ENCODE measurements at regions not wholly inside any gene's neighbourhood (a gene's known extent, or its start where the extent isn't known, plus 50 kb on each side); places are given as distances from the start of the nearest gene placed in this dataset.

- H3K4me3 ChIP-seq (ENCODE audit: low read depth in 1 of 2, low read length in 2 of 2) = no peak overlapping the region
- H3K27ac ChIP-seq (ENCODE audit: low read depth, low read length) = no peak overlapping the region
- H3K36me3 ChIP-seq (ENCODE audit: control insufficient read depth in 1 of 2, insufficient read depth in 2 of 2, low read length in 2 of 2) = no peaks in the 10 kb centered on the region
- H3K27me3 ChIP-seq (ENCODE audit: control insufficient read depth in 1 of 2, insufficient read depth in 2 of 2, low read length in 2 of 2) = no peaks in the 10 kb centered on the region
- no peak overlapping the region for H3K9ac ChIP-seq (ENCODE audit: low read depth in 1 of 2, low read length in 2 of 2)
- no peaks in the 10 kb centered on the region for H3K4me1 ChIP-seq (ENCODE audit: control insufficient read depth in 1 of 2, insufficient read depth in 2 of 2, low read length in 2 of 2)
- no peaks in the 10 kb centered on the region for H3K9me3 ChIP-seq (ENCODE audit: control insufficient read depth in 1 of 2, low read length in 2 of 2)
These were observed 1308.0 kb downstream of the CDH11 start for GRCh38 chr16:63813862-63814261.

GRCh38 chr16:63808730-63809129 is 1313.1 kb downstream of the CDH11 start:
- H3K9me3 ChIP-seq (ENCODE audit: control insufficient read depth in 1 of 2, low read length in 2 of 2) = no peaks in the 10 kb centered on the region
- H3K27ac ChIP-seq (ENCODE audit: low read depth, low read length) = no peak overlapping the region
- no peak overlapping the region for H3K4me3 ChIP-seq (ENCODE audit: low read depth in 1 of 2, low read length in 2 of 2)
- no peaks in the 10 kb centered on the region for H3K27me3 ChIP-seq (ENCODE audit: control insufficient read depth in 1 of 2, insufficient read depth in 2 of 2, low read length in 2 of 2)
- H3K36me3 ChIP-seq (ENCODE audit: control insufficient read depth in 1 of 2, insufficient read depth in 2 of 2, low read length in 2 of 2) = no peaks in the 10 kb centered on the region
- no peaks in the 10 kb centered on the region for H3K4me1 ChIP-seq (ENCODE audit: control insufficient read depth in 1 of 2, insufficient read depth in 2 of 2, low read length in 2 of 2)
- no peak overlapping the region for H3K9ac ChIP-seq (ENCODE audit: low read depth in 1 of 2, low read length in 2 of 2)

GRCh38 chr16:63806794-63807506 is 1314.9 kb downstream of the CDH11 start:
- Histone ChIP-seq H3K27ac (ENCODE audit: low read depth, low read length) (no peak overlapping the region), H3K4me3 (ENCODE audit: low read depth in 1 of 2, low read length in 2 of 2) (no peak overlapping the region), H3K4me1 (ENCODE audit: control insufficient read depth in 1 of 2, insufficient read depth in 2 of 2, low read length in 2 of 2) (no peaks in the 10 kb centered on the region)

GRCh38 chr16:63804126-63804525 is 1317.7 kb downstream of the CDH11 start:
- Histone ChIP-seq H3K4me1 (ENCODE audit: control insufficient read depth in 1 of 2, insufficient read depth in 2 of 2, low read length in 2 of 2) (no peaks in the 10 kb centered on the region), H3K27me3 (ENCODE audit: control insufficient read depth in 1 of 2, insufficient read depth in 2 of 2, low read length in 2 of 2) (no peaks in the 10 kb centered on the region), H3K36me3 (ENCODE audit: control insufficient read depth in 1 of 2, insufficient read depth in 2 of 2, low read length in 2 of 2) (no peaks in the 10 kb centered on the region), H3K9ac (ENCODE audit: low read depth in 1 of 2, low read length in 2 of 2) (no peak overlapping the region), H3K4me3 (ENCODE audit: low read depth in 1 of 2, low read length in 2 of 2) (no peak overlapping the region), H3K27ac (ENCODE audit: low read depth, low read length) (no peak overlapping the region), H3K9me3 (ENCODE audit: control insufficient read depth in 1 of 2, low read length in 2 of 2) (no peaks in the 10 kb centered on the region)

More at GRCh38 chr16:63806794-63807506, 1314.9 kb downstream of the CDH11 start:
- Histone ChIP-seq H3K27me3 (ENCODE audit: control insufficient read depth in 1 of 2, insufficient read depth in 2 of 2, low read length in 2 of 2) (no peaks in the 10 kb centered on the region), H3K9me3 (ENCODE audit: control insufficient read depth in 1 of 2, low read length in 2 of 2) (no peaks in the 10 kb centered on the region), H3K9ac (ENCODE audit: low read depth in 1 of 2, low read length in 2 of 2) (no peak overlapping the region), H3K36me3 (ENCODE audit: control insufficient read depth in 1 of 2, insufficient read depth in 2 of 2, low read length in 2 of 2) (no peaks in the 10 kb centered on the region)

- Histone ChIP-seq H3K9me3 (ENCODE audit: control insufficient read depth in 1 of 2, low read length in 2 of 2) (peaks cover 4 to 8% of the 10 kb centered on the region in 2 donors), H3K4me1 (ENCODE audit: control insufficient read depth in 1 of 2, insufficient read depth in 2 of 2, low read length in 2 of 2) (no peaks in the 10 kb centered on the region), H3K36me3 (ENCODE audit: control insufficient read depth in 1 of 2, insufficient read depth in 2 of 2, low read length in 2 of 2) (no peaks in the 10 kb centered on the region), H3K9ac (ENCODE audit: low read depth in 1 of 2, low read length in 2 of 2) (no peak overlapping the region), H3K4me3 (ENCODE audit: low read depth in 1 of 2, low read length in 2 of 2) (no peak overlapping the region), H3K27ac (ENCODE audit: low read depth, low read length) (no peak overlapping the region), H3K27me3 (ENCODE audit: control insufficient read depth in 1 of 2, insufficient read depth in 2 of 2, low read length in 2 of 2) (no peaks in the 10 kb centered on the region)
These were observed 1332.3 kb downstream of the CDH11 start for GRCh38 chr16:63789603-63790002.

GRCh38 chr16:63787014-63787413 is 1334.8 kb downstream of the CDH11 start:
- Histone ChIP-seq H3K36me3 (ENCODE audit: control insufficient read depth in 1 of 2, insufficient read depth in 2 of 2, low read length in 2 of 2) (no peaks in the 10 kb centered on the region), H3K27ac (ENCODE audit: low read depth, low read length) (no peak overlapping the region), H3K4me3 (ENCODE audit: low read depth in 1 of 2, low read length in 2 of 2) (no peak overlapping the region), H3K9me3 (ENCODE audit: control insufficient read depth in 1 of 2, low read length in 2 of 2) (peaks cover 4 to 8% of the 10 kb centered on the region in 2 donors), H3K27me3 (ENCODE audit: control insufficient read depth in 1 of 2, insufficient read depth in 2 of 2, low read length in 2 of 2) (no peaks in the 10 kb centered on the region), H3K4me1 (ENCODE audit: control insufficient read depth in 1 of 2, insufficient read depth in 2 of 2, low read length in 2 of 2) (no peaks in the 10 kb centered on the region), H3K9ac (ENCODE audit: low read depth in 1 of 2, low read length in 2 of 2) (no peak overlapping the region)

GRCh38 chr16:63785170-63785569 is 1336.7 kb downstream of the CDH11 start:
- Histone ChIP-seq H3K27me3 (ENCODE audit: control insufficient read depth in 1 of 2, insufficient read depth in 2 of 2, low read length in 2 of 2) (no peaks in the 10 kb centered on the region), H3K4me3 (ENCODE audit: low read depth in 1 of 2, low read length in 2 of 2) (no peak overlapping the region), H3K27ac (ENCODE audit: low read depth, low read length) (no peak overlapping the region), H3K36me3 (ENCODE audit: control insufficient read depth in 1 of 2, insufficient read depth in 2 of 2, low read length in 2 of 2) (no peaks in the 10 kb centered on the region), H3K4me1 (ENCODE audit: control insufficient read depth in 1 of 2, insufficient read depth in 2 of 2, low read length in 2 of 2) (no peaks in the 10 kb centered on the region), H3K9ac (ENCODE audit: low read depth in 1 of 2, low read length in 2 of 2) (no peak overlapping the region), H3K9me3 (ENCODE audit: control insufficient read depth in 1 of 2, low read length in 2 of 2) (peaks cover 4 to 8% of the 10 kb centered on the region in 2 donors)

- Histone ChIP-seq H3K27ac (ENCODE audit: low read depth, low read length) (no peak overlapping the region), H3K9ac (ENCODE audit: low read depth in 1 of 2, low read length in 2 of 2) (no peak overlapping the region), H3K36me3 (ENCODE audit: control insufficient read depth in 1 of 2, insufficient read depth in 2 of 2, low read length in 2 of 2) (no peaks in the 10 kb centered on the region), H3K27me3 (ENCODE audit: control insufficient read depth in 1 of 2, insufficient read depth in 2 of 2, low read length in 2 of 2) (no peaks in the 10 kb centered on the region), H3K4me3 (ENCODE audit: low read depth in 1 of 2, low read length in 2 of 2) (no peak overlapping the region), H3K9me3 (ENCODE audit: control insufficient read depth in 1 of 2, low read length in 2 of 2) (no peaks in the 10 kb centered on the region), H3K4me1 (ENCODE audit: control insufficient read depth in 1 of 2, insufficient read depth in 2 of 2, low read length in 2 of 2) (no peaks in the 10 kb centered on the region)
These were observed 1345.4 kb downstream of the CDH11 start for GRCh38 chr16:63776437-63776836.

- H3K4me1 ChIP-seq (ENCODE audit: control insufficient read depth in 1 of 2, insufficient read depth in 2 of 2, low read length in 2 of 2) = no peaks in the 10 kb centered on the region
- no peak overlapping the region for H3K9ac ChIP-seq (ENCODE audit: low read depth in 1 of 2, low read length in 2 of 2)
- H3K4me3 ChIP-seq (ENCODE audit: low read depth in 1 of 2, low read length in 2 of 2) = no peak overlapping the region
- no peaks in the 10 kb centered on the region for H3K9me3 ChIP-seq (ENCODE audit: control insufficient read depth in 1 of 2, low read length in 2 of 2)
- no peaks in the 10 kb centered on the region for H3K36me3 ChIP-seq (ENCODE audit: control insufficient read depth in 1 of 2, insufficient read depth in 2 of 2, low read length in 2 of 2)
- H3K27ac ChIP-seq (ENCODE audit: low read depth, low read length) = no peak overlapping the region
- no peaks in the 10 kb centered on the region for H3K27me3 ChIP-seq (ENCODE audit: control insufficient read depth in 1 of 2, insufficient read depth in 2 of 2, low read length in 2 of 2)
These were observed 1345.8 kb downstream of the CDH11 start for GRCh38 chr16:63776034-63776433.

GRCh38 chr16:63774302-63774701 is 1347.6 kb downstream of the CDH11 start:
- Histone ChIP-seq H3K9ac (ENCODE audit: low read depth in 1 of 2, low read length in 2 of 2) (no peak overlapping the region), H3K36me3 (ENCODE audit: control insufficient read depth in 1 of 2, insufficient read depth in 2 of 2, low read length in 2 of 2) (no peaks in the 10 kb centered on the region), H3K27ac (ENCODE audit: low read depth, low read length) (no peak overlapping the region), H3K9me3 (ENCODE audit: control insufficient read depth in 1 of 2, low read length in 2 of 2) (no peaks in the 10 kb centered on the region), H3K4me1 (ENCODE audit: control insufficient read depth in 1 of 2, insufficient read depth in 2 of 2, low read length in 2 of 2) (no peaks in the 10 kb centered on the region), H3K27me3 (ENCODE audit: control insufficient read depth in 1 of 2, insufficient read depth in 2 of 2, low read length in 2 of 2) (no peaks in the 10 kb centered on the region), H3K4me3 (ENCODE audit: low read depth in 1 of 2, low read length in 2 of 2) (no peak overlapping the region)
